Mesenchymal stem cell (in vitro differentiated cells and primary cell): ENCODE measurements at regions not wholly inside any gene's neighbourhood (a gene's known extent, or its start where the extent isn't known, plus 50 kb on each side); places are given as distances from the start of the nearest gene placed in this dataset.

Experiments used
- DNase-seq: peaks from one replicate; pipeline ENCODE4 v3.0.0-alpha.2; 2013
- H2AFZ ChIP-seq: one replicate; pipeline ENCODE4 v1.6.1; 2013; ENCODE audit warnings: low read depth, mild to moderate bottlenecking, control low read depth, inconsistent platforms, low read length, moderate library complexity
- H2AK5ac ChIP-seq: 2 replicates; pipeline ENCODE4 v1.6.1; 2013; ENCODE audit warnings: low read length, moderate library complexity, mild to moderate bottlenecking, inconsistent platforms; ENCODE audit not compliant: severe bottlenecking
- H2BK120ac ChIP-seq: one replicate; pipeline ENCODE4 v1.6.1; 2013; ENCODE audit warnings: low read depth, mild to moderate bottlenecking, inconsistent platforms, low read length, moderate library complexity
- H2BK12ac ChIP-seq, 2 experiments: one replicate each; pipeline ENCODE4 v1.6.1; 2013; ENCODE audit warnings: inconsistent platforms in 2 of 2, low read length in 2 of 2, mild to moderate bottlenecking in 2 of 2, moderate library complexity in 2 of 2, control low read depth in 1 of 2
- H2BK15ac ChIP-seq: one replicate; pipeline ENCODE4 v1.6.1; 2013; ENCODE audit warnings: mild to moderate bottlenecking, low read depth, inconsistent platforms; ENCODE audit not compliant: poor library complexity, severe bottlenecking
- H2BK5ac ChIP-seq: 2 replicates; pipeline ENCODE4 v1.6.1; 2013; ENCODE audit warnings: low read depth, mild to moderate bottlenecking, low read length, control low read depth, inconsistent platforms; ENCODE audit not compliant: poor library complexity, severe bottlenecking
- H3K14ac ChIP-seq, 2 experiments: one replicate each; pipeline ENCODE4 v1.6.1; 2013; ENCODE audit warnings: inconsistent platforms in 2 of 2, low read length in 2 of 2, control low read depth in 1 of 2, mild to moderate bottlenecking in 1 of 2, moderate library complexity in 1 of 2
- H3K18ac ChIP-seq, 2 experiments: one replicate each; pipeline ENCODE4 v1.6.1; 2013; ENCODE audit warnings: inconsistent platforms in 2 of 2, low read length in 2 of 2, control low read depth in 1 of 2, low read depth in 1 of 2, mild to moderate bottlenecking in 1 of 2
- H3K23ac ChIP-seq, 2 experiments: one replicate each; pipeline ENCODE4 v1.6.1; 2013; ENCODE audit warnings: inconsistent platforms in 2 of 2, low read length in 2 of 2, mild to moderate bottlenecking in 2 of 2, moderate library complexity in 2 of 2, control low read depth in 1 of 2
- H3K27ac ChIP-seq: 2 replicates; pipeline ENCODE4 v1.5.1; 2013; ENCODE audit warnings: mild to moderate bottlenecking, moderate library complexity, low read length, control low read depth, inconsistent platforms; ENCODE audit not compliant: poor library complexity, severe bottlenecking
- H3K27me3 ChIP-seq, 2 experiments: 2 replicates each; pipeline versions ENCODE4 v1.6.1 to v1.7.0; 2013; ENCODE audit warnings: low read length in 2 of 2, mild to moderate bottlenecking in 2 of 2, moderate library complexity in 2 of 2, control low read depth in 1 of 2, inconsistent platforms in 1 of 2; ENCODE audit not compliant: control insufficient read depth in 1 of 2, insufficient read depth in 1 of 2
- H3K36me3 ChIP-seq, 2 experiments: 2 replicates each; pipeline versions ENCODE4 v1.6.1 to v1.7.0; 2013; ENCODE audit warnings: low read length in 2 of 2, control low read depth in 1 of 2, inconsistent platforms in 1 of 2, low read depth in 1 of 2, mild to moderate bottlenecking in 1 of 2; ENCODE audit not compliant: insufficient read depth in 2 of 2, control insufficient read depth in 1 of 2
- H3K4ac ChIP-seq, 2 experiments: one replicate each; pipeline ENCODE4 v1.6.1; 2013; ENCODE audit warnings: inconsistent platforms in 2 of 2, low read length in 2 of 2, mild to moderate bottlenecking in 2 of 2, moderate library complexity in 2 of 2, control low read depth in 1 of 2, low read depth in 1 of 2
- H3K4me1 ChIP-seq: 2 replicates; pipeline ENCODE4 v1.6.1; 2013; ENCODE audit warnings: low read depth, low read length, control low read depth; ENCODE audit not compliant: control insufficient read depth, insufficient read depth
- H3K4me2 ChIP-seq: 2 replicates; pipeline ENCODE4 v1.6.1; 2013; ENCODE audit warnings: low read length, mild to moderate bottlenecking, inconsistent platforms; ENCODE audit not compliant: poor library complexity, severe bottlenecking
- H3K4me3 ChIP-seq, 2 experiments: 2 replicates each; pipeline versions ENCODE4 v1.5.1 to v1.7.0; 2013; ENCODE audit warnings: low read length in 2 of 2, mild to moderate bottlenecking in 2 of 2, control low read depth in 1 of 2, low read depth in 1 of 2; ENCODE audit not compliant: insufficient read depth in 1 of 2
- H3K79me1 ChIP-seq: replicated peaks from 2 replicates; pipeline ENCODE4 v1.6.1; 2013; ENCODE audit warnings: mild to moderate bottlenecking, control low read depth, low read length, inconsistent platforms; ENCODE audit not compliant: poor library complexity, severe bottlenecking
- H3K9ac ChIP-seq: 2 replicates; pipeline ENCODE4 v1.7.0; 2013; ENCODE audit warnings: mild to moderate bottlenecking, low read length, moderate library complexity
- H3K9me3 ChIP-seq: 2 replicates; pipeline ENCODE4 v1.7.0; 2013; ENCODE audit warnings: mild to moderate bottlenecking, low read length; ENCODE audit not compliant: control insufficient read depth
- H4K8ac ChIP-seq: one replicate; pipeline ENCODE4 v1.6.1; 2013; ENCODE audit warnings: inconsistent platforms, mild to moderate bottlenecking, low read length, moderate library complexity
- H4K91ac ChIP-seq: one replicate; pipeline ENCODE4 v1.6.1; 2013; ENCODE audit warnings: mild to moderate bottlenecking, low read length, inconsistent platforms
- WGBS: methylation state at CpG from one replicate; pipeline ENCODE4 v1.1.7; 2013; ENCODE audit warnings: mixed read lengths; 5-methylcytosine and 5-hydroxymethylcytosine counted together

- Histone ChIP-seq H2BK12ac (no peak overlapping the region), H4K8ac (no peak overlapping the region), H3K9me3 (no peaks in the 10 kb centered on the region), H2BK5ac (no peak overlapping the region), H3K4me3 (no peak overlapping the region), H2BK120ac (no peak overlapping the region), H3K27me3 (no peaks in the 10 kb centered on the region), H3K4ac (no peak overlapping the region), H2AFZ (no peak overlapping the region), H4K91ac (no peak overlapping the region), H2AK5ac (no peak overlapping the region), H3K79me1 (no peaks in the 10 kb centered on the region), H3K36me3 (no peaks in the 10 kb centered on the region), H3K23ac (no peak overlapping the region), H3K4me1 (no peaks in the 10 kb centered on the region), H3K14ac (no peak overlapping the region), H2BK15ac (no peak overlapping the region), H3K27ac (no peak overlapping the region), H3K18ac (no peak overlapping the region), H3K9ac (no peak overlapping the region), H3K4me2 (no peak overlapping the region)
- WGBS, result 83% methylated on average over 4 of the region's 5 CpGs
- no peak for DNase-seq
These were observed 92.5 kb upstream of the TGIF1 start for GRCh38 chr18:3357516-3357915.

- H3K18ac ChIP-seq, result no peak overlapping the region
- no peak overlapping the region for H3K27ac ChIP-seq
These were observed 91.7 kb upstream of the TGIF1 start for GRCh38 chr18:3358310-3358709.

GRCh38 chr18:3360211-3360610 is 89.8 kb upstream of the TGIF1 start:
- no peak overlapping the region for H3K9ac ChIP-seq

More at GRCh38 chr18:3358310-3358709, 91.7 kb upstream of the TGIF1 start:
- H3K9ac ChIP-seq, result peak overlapping the region; percentile 65
- no peaks in the 10 kb centered on the region for H3K79me1 ChIP-seq
- H3K4me2 ChIP-seq, result no peak overlapping the region
- H3K4me1 ChIP-seq, result no peaks in the 10 kb centered on the region
- H3K27me3 ChIP-seq, result no peaks in the 10 kb centered on the region
- no peak overlapping the region for H3K23ac ChIP-seq
- H2AK5ac ChIP-seq, result no peak overlapping the region
- no peak overlapping the region for H2BK15ac ChIP-seq
- H4K91ac ChIP-seq, result no peak overlapping the region
- H3K4me3 ChIP-seq, result peak overlapping the region in 1 of 2 experiments; percentile 63
- no peak overlapping the region for H2BK5ac ChIP-seq
- no peak for DNase-seq
- no peak overlapping the region for H4K8ac ChIP-seq
- WGBS, result 92% methylated on average over 6 of the region's 6 CpGs
- no peaks in the 10 kb centered on the region for H3K9me3 ChIP-seq
- no peak overlapping the region for H3K14ac ChIP-seq
- H2BK12ac ChIP-seq, result no peak overlapping the region
- no peak overlapping the region for H2AFZ ChIP-seq
- H3K36me3 ChIP-seq, result no peaks in the 10 kb centered on the region
- H3K4ac ChIP-seq, result no peak overlapping the region
- no peak overlapping the region for H2BK120ac ChIP-seq

DNA sequence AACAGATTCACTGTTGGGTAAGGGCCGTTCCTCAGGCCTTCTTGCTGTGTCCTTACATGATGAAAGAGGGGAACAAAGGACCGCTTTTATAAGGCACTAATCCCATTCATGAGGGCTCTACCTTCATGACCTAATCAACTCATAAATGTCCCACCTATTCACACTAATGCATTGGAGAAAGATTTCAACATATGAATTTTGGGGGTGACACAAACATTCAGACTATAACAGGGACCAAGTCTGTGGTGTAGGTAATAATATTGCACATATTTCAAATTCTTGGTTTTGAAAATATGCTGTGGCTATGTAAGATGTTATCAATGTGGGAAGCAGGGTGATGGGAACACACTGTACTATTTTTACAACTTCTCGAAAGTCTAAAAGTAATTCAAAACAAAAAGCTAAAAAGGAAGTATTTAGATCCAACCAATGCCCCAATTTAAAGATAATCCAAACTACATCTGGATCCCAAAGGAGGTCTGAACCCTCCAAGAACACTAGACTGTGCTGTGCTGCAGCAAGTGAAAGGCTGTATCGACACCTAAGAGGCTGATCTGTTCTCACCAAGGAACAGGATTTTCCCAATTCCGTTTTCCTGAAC is 82.4 kb upstream of the TGIF1 start:
- H3K14ac ChIP-seq, result no peak overlapping the region
- 79% methylated on average over 5 of the region's 5 CpGs for WGBS

More at GRCh38 chr18:3360211-3360610, 89.8 kb upstream of the TGIF1 start:
- H3K27me3 ChIP-seq, result no peaks in the 10 kb centered on the region
- no peaks in the 10 kb centered on the region for H3K36me3 ChIP-seq
- H3K4me1 ChIP-seq, result no peaks in the 10 kb centered on the region
- no peak overlapping the region for H3K27ac ChIP-seq
- H3K4ac ChIP-seq, result no peak overlapping the region
- no peak overlapping the region for H4K8ac ChIP-seq
- no peak overlapping the region for H2AK5ac ChIP-seq
- no peak overlapping the region for H2AFZ ChIP-seq
- no peak overlapping the region for H2BK5ac ChIP-seq
- no peaks in the 10 kb centered on the region for H3K9me3 ChIP-seq
- H3K79me1 ChIP-seq, result no peaks in the 10 kb centered on the region
- no peak overlapping the region for H3K4me2 ChIP-seq
- H3K4me3 ChIP-seq, result no peak overlapping the region
- H3K23ac ChIP-seq, result no peak overlapping the region
- H2BK15ac ChIP-seq, result no peak overlapping the region
- no peak overlapping the region for H3K14ac ChIP-seq
- no peak overlapping the region for H3K18ac ChIP-seq
- no peak for DNase-seq
- H2BK120ac ChIP-seq, result no peak overlapping the region
- 74% methylated on average over 14 of the region's 15 CpGs for WGBS
- no peak overlapping the region for H4K91ac ChIP-seq
- no peak overlapping the region for H2BK12ac ChIP-seq

More for the DNA sequence above, 82.4 kb upstream of the TGIF1 start:
- no peak overlapping the region for H3K23ac ChIP-seq
- H2BK5ac ChIP-seq, result no peak overlapping the region
- H4K91ac ChIP-seq, result no peak overlapping the region
- no peak overlapping the region for H3K9ac ChIP-seq
- H3K79me1 ChIP-seq, result no peaks in the 10 kb centered on the region
- no peaks in the 10 kb centered on the region for H3K36me3 ChIP-seq
- H3K4me3 ChIP-seq, result no peak overlapping the region
- H3K27ac ChIP-seq, result no peak overlapping the region
- H3K9me3 ChIP-seq, result no peaks in the 10 kb centered on the region
- no peak for DNase-seq
- no peaks in the 10 kb centered on the region for H3K4me1 ChIP-seq
- H2AK5ac ChIP-seq, result no peak overlapping the region
- no peaks in the 10 kb centered on the region for H3K27me3 ChIP-seq
- no peak overlapping the region for H4K8ac ChIP-seq
- H2BK12ac ChIP-seq, result no peak overlapping the region
- H3K4ac ChIP-seq, result no peak overlapping the region
- H2BK15ac ChIP-seq, result no peak overlapping the region
- H3K18ac ChIP-seq, result no peak overlapping the region
- no peak overlapping the region for H2AFZ ChIP-seq
- no peak overlapping the region for H3K4me2 ChIP-seq
- no peak overlapping the region for H2BK120ac ChIP-seq
